ENCODE measurements at regions not wholly inside any gene's neighbourhood (a gene's known extent, or its start where the extent isn't known, plus 50 kb on each side); places are given as distances from the start of the nearest gene placed in this dataset.

- no peak for TF ChIP-seq YY1 (IDR thresholded peaks at IDR 0.05; ENCODE audit: insufficient read depth, insufficient read length)
- TF ChIP-seq ZNF274 (IDR thresholded peaks at IDR 0.05; ENCODE audit: low read depth, low read length), result no peak
These were observed 589.1 kb upstream of the ADARB2 start for GRCh38 chr10:2326411-2326810.

All from NT2/D1 (cell line).